IMR-90 (cell line): ENCODE measurements at regions not wholly inside any gene's neighbourhood (a gene's known extent, or its start where the extent isn't known, plus 50 kb on each side); places are given as distances from the start of the nearest gene placed in this dataset.

Experiments
- ATAC-seq: fragments of 200-7000 bp; cut with Tn5 transposase; 2 replicates; pipeline ENCODE4 v1.9.1; 2020; ENCODE audit warnings: low read depth, mild to moderate bottlenecking, moderate library complexity
- BruUV-seq: library from RNA; stranded (reverse); fragments of 400-500 nt; replicated peaks from 2 replicates; lab custom pipeline; 2021; lab: Mats Ljungman, UMichigan
- CTCF ChIA-PET: fragments of 300-600 bp; formaldehyde crosslinking; extraction: SDS; loops from one replicate; lab custom pipeline; 2021; ENCODE audit warnings: antibody characterized with exemption; lab: Yijun Ruan, JAX
- POLR2A ChIA-PET: fragments of 300-600 bp; sonication (Branson Sonifier 250); formaldehyde crosslinking; loops from one replicate; lab custom pipeline; 2022; ENCODE audit warnings: antibody characterized with exemption; ENCODE audit not compliant: unreplicated experiment; lab: Charles Lee
- DNase-seq: peaks from one replicate; pipeline ENCODE4 v3.0.0; 2013
- H2AFZ ChIP-seq: replicated peaks from 2 replicates; pipeline ENCODE3; 2013; ENCODE audit warnings: low read length, mild to moderate bottlenecking; ENCODE audit not compliant: poor library complexity
- H2AK5ac ChIP-seq: 2 replicates; pipeline ENCODE4 v1.6.1; 2013; ENCODE audit warnings: low read depth, low read length, inconsistent platforms
- H2AK9ac ChIP-seq: replicated peaks from 2 replicates; pipeline ENCODE3; 2013; ENCODE audit warnings: mild to moderate bottlenecking, low read depth, low read length, moderate library complexity; ENCODE audit not compliant: poor library complexity
- H2BK120ac ChIP-seq: 2 replicates; pipeline ENCODE4 v1.6.1; 2013; ENCODE audit warnings: low read depth, low read length, inconsistent platforms
- H2BK15ac ChIP-seq: 3 replicates; pipeline ENCODE4 v1.6.1; 2013; ENCODE audit warnings: low read depth, low read length, inconsistent platforms
- H2BK20ac ChIP-seq: 2 replicates; pipeline ENCODE4 v1.6.1; 2013; ENCODE audit warnings: low read depth, mild to moderate bottlenecking, inconsistent platforms, low read length, moderate library complexity
- H2BK5ac ChIP-seq: 2 replicates; pipeline ENCODE4 v1.6.1; 2013; ENCODE audit warnings: mild to moderate bottlenecking, low read depth, low read length, inconsistent platforms; ENCODE audit not compliant: poor library complexity, severe bottlenecking
- H3K14ac ChIP-seq: replicated peaks from 2 replicates; pipeline ENCODE4 v1.6.1; 2013; ENCODE audit warnings: low read depth, low read length, inconsistent platforms
- H3K18ac ChIP-seq: 2 replicates; pipeline ENCODE4 v1.6.1; 2013; ENCODE audit warnings: low read depth, low read length, control low read depth
- H3K23ac ChIP-seq: 2 replicates; pipeline ENCODE4 v1.6.1; 2013; ENCODE audit warnings: low read depth, low read length, inconsistent platforms
- H3K27ac ChIP-seq: 2 replicates; pipeline ENCODE4 v1.5.1; 2013; ENCODE audit warnings: mild to moderate bottlenecking, control low read depth, low read length; ENCODE audit not compliant: insufficient read depth
- H3K27me3 ChIP-seq: 2 replicates; pipeline ENCODE4 v1.6.1; 2013; ENCODE audit warnings: low read length; ENCODE audit not compliant: control insufficient read depth, insufficient read depth
- H3K36me3 ChIP-seq: 2 replicates; pipeline ENCODE4 v1.6.1; 2013; ENCODE audit warnings: low read length, mixed read lengths; ENCODE audit not compliant: control insufficient read depth, insufficient read depth
- H3K4ac ChIP-seq: 2 replicates; pipeline ENCODE4 v1.6.1; 2013; ENCODE audit warnings: low read depth, low read length, inconsistent platforms
- H3K4me1 ChIP-seq: 2 replicates; pipeline ENCODE4 v1.6.1; 2013; ENCODE audit warnings: low read length, mixed read lengths; ENCODE audit not compliant: control insufficient read depth, insufficient read depth
- H3K4me2 ChIP-seq: 2 replicates; pipeline ENCODE4 v1.6.1; 2013; ENCODE audit warnings: low read depth, mild to moderate bottlenecking, control low read depth, low read length, moderate library complexity
- H3K4me3 ChIP-seq: 2 replicates; pipeline ENCODE4 v1.5.1; 2013; ENCODE audit warnings: low read depth, mild to moderate bottlenecking, control low read depth, low read length, moderate library complexity; ENCODE audit not compliant: insufficient read depth
- H3K56ac ChIP-seq: 2 replicates; pipeline ENCODE4 v1.6.1; 2013; ENCODE audit warnings: low read length, inconsistent platforms; ENCODE audit not compliant: insufficient read depth; ENCODE audit errors: extremely low read depth
- H3K79me1 ChIP-seq, 2 experiments: 2 replicates each; pipeline ENCODE4 v1.6.1; 2013; ENCODE audit warnings: low read length in 2 of 2, inconsistent platforms in 1 of 2, low read depth in 1 of 2
- H3K9ac ChIP-seq: 2 replicates; pipeline ENCODE4 v1.6.1; 2013; ENCODE audit warnings: low read depth, low read length, control low read depth
- H3K9me1 ChIP-seq: 2 replicates; pipeline ENCODE4 v1.6.1; 2013; ENCODE audit warnings: low read length, inconsistent platforms; ENCODE audit not compliant: insufficient read depth
- H3K9me3 ChIP-seq: 2 replicates; pipeline ENCODE4 v1.6.1; 2013; ENCODE audit warnings: low read length; ENCODE audit not compliant: control insufficient read depth, insufficient read depth
- H4K20me1 ChIP-seq: 2 replicates; pipeline ENCODE4 v1.6.1; 2013; ENCODE audit warnings: low read length, inconsistent platforms; ENCODE audit not compliant: insufficient read depth
- H4K5ac ChIP-seq: 2 replicates; pipeline ENCODE4 v1.6.1; 2013; ENCODE audit warnings: mild to moderate bottlenecking, low read depth, low read length, control low read depth
- H4K8ac ChIP-seq, 2 experiments: 2 replicates each; pipeline ENCODE4 v1.6.1; 2013; ENCODE audit warnings: low read depth in 2 of 2, low read length in 2 of 2, control low read depth in 1 of 2, inconsistent platforms in 1 of 2
- H4K91ac ChIP-seq: 2 replicates; pipeline ENCODE4 v1.6.1; 2013; ENCODE audit warnings: low read depth, low read length, inconsistent platforms; ENCODE audit not compliant: insufficient read depth
- FOS ChIP-seq: fragments of 150-350 bp; IDR thresholded peaks from 2 replicates; pipeline ENCODE4 v1.6.1; 2016; ENCODE audit warnings: low read depth, low read length
- MAFK ChIP-seq: IDR thresholded peaks from 2 replicates; pipeline ENCODE4 v1.6.1; 2012; ENCODE audit warnings: low read depth, low read length, improper control_type of control experiment
- MAZ ChIP-seq: IDR thresholded peaks from 2 replicates; pipeline ENCODE4 v1.6.1; 2012; ENCODE audit warnings: low read depth, mild to moderate bottlenecking, low read length, improper control_type of control experiment, moderate library complexity, borderline replicate concordance
- MXI1 ChIP-seq: IDR thresholded peaks from 2 replicates; pipeline ENCODE4 v1.6.1; 2012; ENCODE audit warnings: low read depth, mild to moderate bottlenecking, low read length, moderate library complexity, borderline replicate concordance
- USF2 ChIP-seq: fragments of 150-350 bp; IDR thresholded peaks from 2 replicates; pipeline ENCODE4 v1.6.1; 2017; ENCODE audit warnings: mild to moderate bottlenecking, antibody characterized with exemption, low read length, low read depth
- WGBS, 2 experiments: methylation state at CpG; one replicate each; pipeline versions ENCODE4 v1.1.5 to v1.1.7; 2013; ENCODE audit warnings: missing lambda C conversion rate in 2 of 2; ENCODE audit not compliant: insufficient read length in 1 of 2; ENCODE audit errors: extremely low coverage in 2 of 2; 5-methylcytosine and 5-hydroxymethylcytosine counted together
- dilution Hi-C: fragments of 300-500 bp; cut with HindIII; formaldehyde crosslinking; loops from one replicate; pipeline ENCODE4 v1.14.3; 2018; ENCODE audit warnings: low sequenced_read_pairs; ENCODE audit not compliant: unreplicated experiment
- in situ Hi-C: fragments of 300-500 bp; cut with MboI; formaldehyde crosslinking; loops from 3 replicates; pipeline ENCODE4 v1.14.3; 2019; ENCODE audit warnings: low sequenced_read_pairs, inconsistent platforms, mixed read lengths
- intact Hi-C: fragments of 100-400 bp; cut with micrococcal nuclease; formaldehyde crosslinking; loops from 2 replicates; pipeline ENCODE4 v1.10.0; 2022

GRCh38 chr6:42506070-42506469, 54.3 kb upstream of the TRERF1 start:
- ATAC-seq (no peak), DNase-seq (no peak)
- Histone ChIP-seq H2AK5ac (0 out of 2 replicates have a peak overlapping the region, but pooled peaks have one; percentile 46), H4K91ac (peak overlapping the region; percentile 27; the same call in 1 of the 2 replicates), H2AK9ac (no peak overlapping the region), H3K14ac (0 out of 2 replicates have a peak overlapping the region, but pooled peaks have one; percentile 48), H2BK5ac (no peak overlapping the region), H3K23ac (no peak overlapping the region), H3K4me2 (no peak overlapping the region), H4K20me1 (no peaks in the 10 kb centered on the region), H3K79me1 (no peaks in the 10 kb centered on the region), H3K4me1 (no peaks in the 10 kb centered on the region; the same call in 1 of the 2 replicates), H3K9me3 (no peaks in the 10 kb centered on the region), H4K8ac (peak overlapping the region in 1 of 2 experiments; percentile 26; a peak in 1 of 4 replicates), H3K4me3 (no peak overlapping the region), H3K9ac (no peak overlapping the region), H3K18ac (no peak overlapping the region; the same call in 1 of the 2 replicates), H3K27ac (no peak overlapping the region), H3K27me3 (no peaks in the 10 kb centered on the region), H2BK120ac (peak overlapping the region; percentile 26; the same call in 1 of the 2 replicates), H3K4ac (no peak overlapping the region), H2AFZ (no peak overlapping the region), H3K9me1 (no peaks in the 10 kb centered on the region), H2BK15ac (peak overlapping the region; percentile 29; the same call in 1 of the 3 replicates), H3K56ac (no peak overlapping the region), H3K36me3 (no peaks in the 10 kb centered on the region), H2BK20ac (peak overlapping the region; percentile 67), H4K5ac (no peak overlapping the region)
- in situ Hi-C loops = no loop called here
- CTCF ChIA-PET = no interaction called here
- no CpG with 5 or more reads among the region's 6 CpGs for WGBS, 2 experiments
- intact Hi-C loops = no loop called here
- BruUV-seq = no TSS peak
- POLR2A ChIA-PET = no interaction called here
- dilution Hi-C loops = no loop called here
- TF ChIP-seq USF2 (no peak), FOS (no peak), MAZ (no peak), MAFK (no peak), MXI1 (no peak)
